MM.1S (cell line): ENCODE measurements at regions not wholly inside any gene's neighbourhood (a gene's known extent, or its start where the extent isn't known, plus 50 kb on each side); places are given as distances from the start of the nearest gene placed in this dataset.

Experiments
- CTCF ChIP-seq: fragments of 300-600 bp; sonication (generic); IDR thresholded peaks from 2 replicates; pipeline ENCODE4 v1.5.1; 2016; ENCODE audit warnings: antibody characterized with exemption, low read length, mixed read lengths
- EZH2 ChIP-seq: fragments of 300-600 bp; sonication (generic); optimal IDR thresholded peaks from 2 replicates; pipeline ENCODE3; 2017; ENCODE audit warnings: low read depth, mild to moderate bottlenecking, antibody characterized with exemption, low read length, mixed read lengths
- EZH2phosphoT487 ChIP-seq: fragments of 300-600 bp; sonication (generic); IDR thresholded peaks from 2 replicates; pipeline ENCODE4 v1.6.1; 2018; ENCODE audit warnings: antibody characterized with exemption, low read length

GRCh38 chr5:38039091-38039490 is 199.2 kb upstream of the GDNF start:
- TF ChIP-seq CTCF (no peak), EZH2 (no peak), EZH2phosphoT487 (no peak)
